MM.1S (cell line): ENCODE measurements at regions not wholly inside any gene's neighbourhood (a gene's known extent, or its start where the extent isn't known, plus 50 kb on each side); places are given as distances from the start of the nearest gene placed in this dataset.

ENCODE experiments used
- DNase-seq: peaks from one replicate; pipeline ENCODE4 v3.0.0-alpha.2; 2015
- H2AFZ ChIP-seq: fragments of 300-600 bp; sonication (generic); 2 replicates; pipeline ENCODE4 v1.6.0; 2016; ENCODE audit warnings: antibody characterized with exemption, low read length
- H3F3A ChIP-seq: fragments of 300-600 bp; sonication (generic); 2 replicates; pipeline ENCODE4 v1.6.1; 2016; ENCODE audit warnings: mild to moderate bottlenecking, antibody characterized with exemption, low read length, moderate library complexity, mixed read lengths; ENCODE audit not compliant: insufficient read depth
- H3K27ac ChIP-seq: fragments of 300-600 bp; sonication (generic); 2 replicates; pipeline ENCODE4 v1.5.1; 2016; ENCODE audit warnings: mild to moderate bottlenecking, low read length
- H3K27me3 ChIP-seq: fragments of 300-600 bp; sonication (generic); replicated peaks from 2 replicates; pipeline ENCODE4 v1.6.0; 2016; ENCODE audit warnings: low read length; ENCODE audit not compliant: insufficient read depth
- H3K36me3 ChIP-seq: fragments of 300-600 bp; sonication (generic); replicated peaks from 2 replicates; pipeline ENCODE4 v1.6.1; 2016; ENCODE audit warnings: mild to moderate bottlenecking, low read length, mixed read lengths; ENCODE audit not compliant: insufficient read depth
- H3K4me1 ChIP-seq: fragments of 300-600 bp; sonication (generic); 2 replicates; pipeline ENCODE4 v1.6.1; 2016; ENCODE audit warnings: low read length, mixed read lengths
- H3K4me2 ChIP-seq: fragments of 300-600 bp; sonication (generic); 2 replicates; pipeline ENCODE4 v1.6.0; 2016; ENCODE audit warnings: low read depth, low read length
- H3K4me3 ChIP-seq: fragments of 300-600 bp; sonication (generic); 2 replicates; pipeline ENCODE4 v1.5.1; 2016; ENCODE audit warnings: low read length, mixed read lengths
- H3K79me2 ChIP-seq: fragments of 300-600 bp; sonication (generic); 2 replicates; pipeline ENCODE4 v1.6.1; 2016; ENCODE audit warnings: mixed run types, low read length, mixed read lengths
- H3K9ac ChIP-seq: fragments of 300-600 bp; sonication (generic); 2 replicates; pipeline ENCODE4 v1.6.1; 2016; ENCODE audit warnings: low read length, mixed read lengths
- H3K9me2 ChIP-seq: fragments of 300-600 bp; sonication (generic); replicated peaks from 2 replicates; pipeline ENCODE4 v1.6.1; 2016; ENCODE audit warnings: mild to moderate bottlenecking, low read length, mixed read lengths; ENCODE audit not compliant: insufficient read depth
- H3K9me3 ChIP-seq: fragments of 300-600 bp; sonication (generic); replicated peaks from 2 replicates; pipeline ENCODE4 v1.6.1; 2016; ENCODE audit warnings: mild to moderate bottlenecking, low read length, mixed read lengths; ENCODE audit not compliant: insufficient read depth
- H4K20me1 ChIP-seq: fragments of 300-600 bp; sonication (generic); 2 replicates; pipeline ENCODE4 v1.6.1; 2016; ENCODE audit warnings: mild to moderate bottlenecking, low read length, moderate library complexity, mixed read lengths; ENCODE audit not compliant: insufficient read depth
- EZH2 ChIP-seq: fragments of 300-600 bp; sonication (generic); optimal IDR thresholded peaks from 2 replicates; pipeline ENCODE3; 2017; ENCODE audit warnings: low read depth, mild to moderate bottlenecking, antibody characterized with exemption, low read length, mixed read lengths
- EZH2phosphoT487 ChIP-seq: fragments of 300-600 bp; sonication (generic); IDR thresholded peaks from 2 replicates; pipeline ENCODE4 v1.6.1; 2018; ENCODE audit warnings: antibody characterized with exemption, low read length
- TF ChIP-seq, protein P1 (sequence below): fragments of 300-600 bp; sonication (generic); IDR thresholded peaks from 2 replicates; pipeline ENCODE4 v1.5.1; 2016; ENCODE audit warnings: antibody characterized with exemption, low read length, mixed read lengths

DNA sequence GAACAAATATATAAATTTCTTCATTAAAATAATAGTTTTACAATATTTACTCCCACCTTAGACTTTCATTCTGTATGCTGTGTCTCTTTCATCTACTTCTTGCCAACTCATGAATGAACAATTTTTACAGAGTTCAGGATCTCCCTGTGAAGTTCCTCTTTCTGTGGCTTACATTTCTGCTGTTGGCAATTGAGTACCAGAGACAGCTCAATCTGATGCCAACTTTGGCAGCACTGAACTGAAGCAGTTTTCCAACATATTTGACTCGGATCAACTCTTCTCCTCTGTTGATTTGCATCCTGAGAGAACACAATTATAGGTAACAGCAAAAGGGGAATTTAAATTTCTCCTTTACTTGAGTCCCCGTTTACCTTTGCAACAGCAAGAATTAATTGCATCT lies 1262.2 kb downstream of the EFNA5 start:
- no peaks in the 10 kb centered on the region for H3K79me2 ChIP-seq
- H3K27ac ChIP-seq: no peak overlapping the region
- H3K27me3 ChIP-seq: no peaks in the 10 kb centered on the region
- no peak overlapping the region for H3K9ac ChIP-seq
- no peak for DNase-seq
- no peak overlapping the region for H3K4me3 ChIP-seq
- H3K4me2 ChIP-seq: no peak overlapping the region
- TF ChIP-seq EZH2phosphoT487: no peak
- TF ChIP-seq, protein P1, sequence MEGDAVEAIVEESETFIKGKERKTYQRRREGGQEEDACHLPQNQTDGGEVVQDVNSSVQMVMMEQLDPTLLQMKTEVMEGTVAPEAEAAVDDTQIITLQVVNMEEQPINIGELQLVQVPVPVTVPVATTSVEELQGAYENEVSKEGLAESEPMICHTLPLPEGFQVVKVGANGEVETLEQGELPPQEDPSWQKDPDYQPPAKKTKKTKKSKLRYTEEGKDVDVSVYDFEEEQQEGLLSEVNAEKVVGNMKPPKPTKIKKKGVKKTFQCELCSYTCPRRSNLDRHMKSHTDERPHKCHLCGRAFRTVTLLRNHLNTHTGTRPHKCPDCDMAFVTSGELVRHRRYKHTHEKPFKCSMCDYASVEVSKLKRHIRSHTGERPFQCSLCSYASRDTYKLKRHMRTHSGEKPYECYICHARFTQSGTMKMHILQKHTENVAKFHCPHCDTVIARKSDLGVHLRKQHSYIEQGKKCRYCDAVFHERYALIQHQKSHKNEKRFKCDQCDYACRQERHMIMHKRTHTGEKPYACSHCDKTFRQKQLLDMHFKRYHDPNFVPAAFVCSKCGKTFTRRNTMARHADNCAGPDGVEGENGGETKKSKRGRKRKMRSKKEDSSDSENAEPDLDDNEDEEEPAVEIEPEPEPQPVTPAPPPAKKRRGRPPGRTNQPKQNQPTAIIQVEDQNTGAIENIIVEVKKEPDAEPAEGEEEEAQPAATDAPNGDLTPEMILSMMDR: no peak
- TF ChIP-seq EZH2: no peak
- H2AFZ ChIP-seq: no peak overlapping the region
- H4K20me1 ChIP-seq: no peaks in the 10 kb centered on the region
- H3K36me3 ChIP-seq: no peaks in the 10 kb centered on the region
- no peaks in the 10 kb centered on the region for H3K9me2 ChIP-seq
- H3K4me1 ChIP-seq: no peaks in the 10 kb centered on the region
- H3K9me3 ChIP-seq: no peaks in the 10 kb centered on the region
- H3F3A ChIP-seq: no peaks in the 10 kb centered on the region

GRCh38 chr5:106408141-106408540 lies 1262.6 kb downstream of the EFNA5 start:
- H3K79me2 ChIP-seq: no peaks in the 10 kb centered on the region
- no peaks in the 10 kb centered on the region for H3K36me3 ChIP-seq
- H3K4me3 ChIP-seq: no peak overlapping the region
- no peaks in the 10 kb centered on the region for H3F3A ChIP-seq
- H3K4me2 ChIP-seq: no peak overlapping the region
- TF ChIP-seq, protein P1: no peak
- TF ChIP-seq EZH2 (no peak), EZH2phosphoT487 (no peak)
- DNase-seq: no peak
- no peak overlapping the region for H2AFZ ChIP-seq
- no peak overlapping the region for H3K9ac ChIP-seq
- no peaks in the 10 kb centered on the region for H3K9me2 ChIP-seq
- H3K27me3 ChIP-seq: no peaks in the 10 kb centered on the region
- no peaks in the 10 kb centered on the region for H4K20me1 ChIP-seq
- H3K9me3 ChIP-seq: no peaks in the 10 kb centered on the region
- no peaks in the 10 kb centered on the region for H3K4me1 ChIP-seq
- no peak overlapping the region for H3K27ac ChIP-seq

DNA sequence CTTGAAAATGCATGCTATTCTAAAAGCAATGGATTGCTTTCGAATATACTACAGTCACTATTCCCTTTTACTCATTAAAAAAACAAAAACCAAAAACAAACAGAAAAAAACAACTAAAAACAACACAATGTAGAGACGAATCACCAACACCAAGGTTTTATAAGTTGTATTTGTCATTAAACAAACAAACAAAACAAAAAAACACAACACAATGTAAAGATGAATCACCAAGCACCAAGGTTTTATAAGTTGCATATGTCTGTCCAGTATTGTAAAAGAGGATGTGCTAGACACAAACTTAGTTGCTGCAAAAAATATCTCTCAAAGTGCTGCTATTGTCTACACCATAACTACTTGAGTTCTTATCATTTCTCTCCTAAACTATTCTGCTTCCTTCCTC lies 1269.2 kb downstream of the EFNA5 start:
- Histone ChIP-seq H3K4me1 (no peaks in the 10 kb centered on the region), H3K9me3 (no peaks in the 10 kb centered on the region), H3K9ac (no peak overlapping the region), H2AFZ (no peak overlapping the region), H3K79me2 (no peaks in the 10 kb centered on the region), H3K9me2 (no peaks in the 10 kb centered on the region), H3K4me3 (no peak overlapping the region), H3K27me3 (no peaks in the 10 kb centered on the region), H3F3A (no peaks in the 10 kb centered on the region), H3K4me2 (no peak overlapping the region), H4K20me1 (no peaks in the 10 kb centered on the region), H3K36me3 (no peaks in the 10 kb centered on the region), H3K27ac (no peak overlapping the region)
- no peak for TF ChIP-seq EZH2
- no peak for TF ChIP-seq EZH2phosphoT487
- TF ChIP-seq, protein P1: no peak
- no peak for DNase-seq

GRCh38 chr5:106399391-106399790 lies 1271.3 kb downstream of the EFNA5 start:
- Histone ChIP-seq H3K4me2 (no peak overlapping the region), H3K9me3 (no peaks in the 10 kb centered on the region), H3K4me3 (no peak overlapping the region), H3K9me2 (no peaks in the 10 kb centered on the region), H3K79me2 (no peaks in the 10 kb centered on the region), H4K20me1 (no peaks in the 10 kb centered on the region), H3K27ac (no peak overlapping the region), H2AFZ (no peak overlapping the region), H3K9ac (no peak overlapping the region), H3K36me3 (no peaks in the 10 kb centered on the region), H3K27me3 (no peaks in the 10 kb centered on the region), H3F3A (no peaks in the 10 kb centered on the region), H3K4me1 (no peaks in the 10 kb centered on the region)
- TF ChIP-seq EZH2 (no peak), EZH2phosphoT487 (no peak)
- TF ChIP-seq, protein P1: no peak
- DNase-seq: no peak
